ENCODE measurements at regions not wholly inside any gene's neighbourhood (a gene's known extent, or its start where the extent isn't known, plus 50 kb on each side); places are given as distances from the start of the nearest gene placed in this dataset.
A peak's percentile ranks its signal among the peaks of the same experiment; 100 is the strongest.

- DNase-seq (ENCODE audit: low spot score), result no peak
- H3K27me3 Mint-ChIP-seq (ENCODE audit: unreplicated experiment), result peaks cover 1% of the 10 kb centered on the region
- peak overlapping the region; percentile 39 for H3K4me3 Mint-ChIP-seq (ENCODE audit: unreplicated experiment)
- H3K4me1 Mint-ChIP-seq (ENCODE audit: unreplicated experiment), result peaks cover 65% of the 10 kb centered on the region
- no peaks in the 10 kb centered on the region for H3K9me3 Mint-ChIP-seq (ENCODE audit: unreplicated experiment)
- no peaks in the 10 kb centered on the region for H3K36me3 Mint-ChIP-seq (ENCODE audit: low read depth, unreplicated experiment)
- peak overlapping the region; percentile 99 for H3K27ac Mint-ChIP-seq (ENCODE audit: unreplicated experiment)
- no peak for TF ChIP-seq CTCF (IDR thresholded peaks at IDR 0.05; ENCODE audit: unreplicated experiment)
Measured at GRCh38 chr11:88402192-88402715, 64.7 kb upstream of the CTSC start.

DNA sequence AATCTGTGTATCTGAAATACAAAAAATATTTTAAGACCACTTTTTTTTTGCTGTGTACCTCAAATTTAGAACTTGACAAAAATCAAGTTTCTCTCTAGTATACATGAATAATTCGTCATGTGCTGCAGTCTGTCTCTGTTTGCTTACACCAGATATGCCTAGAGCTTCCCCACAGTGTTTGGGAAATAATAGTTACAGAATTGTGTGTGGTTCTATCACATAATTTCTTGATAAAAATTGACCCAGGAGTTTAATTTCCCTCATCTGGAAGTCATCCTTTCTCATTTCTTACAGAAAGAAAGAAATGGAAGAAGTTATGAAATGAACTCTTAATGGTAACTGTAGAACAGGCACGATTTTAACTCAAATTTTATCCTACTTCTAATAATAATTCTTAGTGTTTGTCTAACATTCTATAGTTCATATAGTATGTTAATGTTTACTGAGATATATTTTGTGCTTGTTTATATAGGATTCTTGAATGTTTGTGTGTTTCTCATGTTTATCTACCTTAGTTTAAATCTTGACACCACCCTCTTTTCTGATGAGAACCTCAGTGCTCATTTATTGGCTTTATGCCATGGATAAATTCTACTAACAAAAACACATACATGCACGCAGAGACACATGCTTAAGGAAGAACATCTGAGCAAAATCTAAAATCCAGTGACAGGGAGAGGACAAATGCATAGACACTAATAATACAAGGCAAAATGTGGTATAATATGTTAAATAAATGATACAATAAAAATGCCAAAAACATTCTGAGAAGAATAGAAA lies 61.4 kb upstream of the CTSC start:
- DNase-seq (ENCODE audit: low spot score), result no peak

DNA sequence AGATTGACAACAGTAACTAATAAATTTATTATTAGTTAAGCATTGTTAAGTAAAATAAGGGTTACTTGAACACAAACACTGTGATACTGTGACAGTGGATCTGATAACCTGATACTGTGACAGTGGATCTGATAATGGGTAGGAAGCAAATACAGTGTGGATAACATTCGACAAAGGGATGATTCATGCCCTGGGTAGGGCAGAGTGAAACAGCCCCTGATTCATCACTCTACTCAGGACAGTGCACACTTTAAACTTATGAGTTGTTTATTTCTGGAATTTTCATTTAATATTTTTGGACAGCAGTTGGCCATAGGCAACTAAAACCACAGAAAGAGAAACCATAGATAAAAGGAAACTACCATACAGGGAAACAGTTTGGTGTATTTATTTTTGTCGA lies 60.8 kb upstream of the CTSC start:
- DNase-seq (ENCODE audit: low spot score), result no peak
- H3K36me3 Mint-ChIP-seq (ENCODE audit: low read depth, unreplicated experiment), result no peaks in the 10 kb centered on the region
- no peak overlapping the region for H3K27ac Mint-ChIP-seq (ENCODE audit: unreplicated experiment)
- TF ChIP-seq CTCF (IDR thresholded peaks at IDR 0.05; ENCODE audit: unreplicated experiment), result no peak
- no peak overlapping the region for H3K4me3 Mint-ChIP-seq (ENCODE audit: unreplicated experiment)
- H3K27me3 Mint-ChIP-seq (ENCODE audit: unreplicated experiment), result peaks cover 1% of the 10 kb centered on the region
- H3K9me3 Mint-ChIP-seq (ENCODE audit: unreplicated experiment), result no peaks in the 10 kb centered on the region
- H3K4me1 Mint-ChIP-seq (ENCODE audit: unreplicated experiment), result peaks cover 39% of the 10 kb centered on the region

More for the DNA sequence above, 61.4 kb upstream of the CTSC start:
- H3K27me3 Mint-ChIP-seq (ENCODE audit: unreplicated experiment), result peaks cover 1% of the 10 kb centered on the region
- peaks cover 45% of the 10 kb centered on the region for H3K4me1 Mint-ChIP-seq (ENCODE audit: unreplicated experiment)
- TF ChIP-seq CTCF (IDR thresholded peaks at IDR 0.05; ENCODE audit: unreplicated experiment), result no peak
- no peak overlapping the region for H3K27ac Mint-ChIP-seq (ENCODE audit: unreplicated experiment)
- no peaks in the 10 kb centered on the region for H3K36me3 Mint-ChIP-seq (ENCODE audit: low read depth, unreplicated experiment)
- no peaks in the 10 kb centered on the region for H3K9me3 Mint-ChIP-seq (ENCODE audit: unreplicated experiment)
- no peak overlapping the region for H3K4me3 Mint-ChIP-seq (ENCODE audit: unreplicated experiment)

GRCh38 chr11:88390254-88390653 lies 52.7 kb upstream of the CTSC start:
- no peak for TF ChIP-seq CTCF (IDR thresholded peaks at IDR 0.05; ENCODE audit: unreplicated experiment)
- no peak overlapping the region for H3K27ac Mint-ChIP-seq (ENCODE audit: unreplicated experiment)
- peaks cover 14% of the 10 kb centered on the region for H3K36me3 Mint-ChIP-seq (ENCODE audit: low read depth, unreplicated experiment)
- H3K4me3 Mint-ChIP-seq (ENCODE audit: unreplicated experiment), result no peak overlapping the region
- H3K9me3 Mint-ChIP-seq (ENCODE audit: unreplicated experiment), result no peaks in the 10 kb centered on the region
- peaks cover 6% of the 10 kb centered on the region for H3K4me1 Mint-ChIP-seq (ENCODE audit: unreplicated experiment)
- peaks cover 2% of the 10 kb centered on the region for H3K27me3 Mint-ChIP-seq (ENCODE audit: unreplicated experiment)
- no peak for DNase-seq (ENCODE audit: low spot score)

DNA sequence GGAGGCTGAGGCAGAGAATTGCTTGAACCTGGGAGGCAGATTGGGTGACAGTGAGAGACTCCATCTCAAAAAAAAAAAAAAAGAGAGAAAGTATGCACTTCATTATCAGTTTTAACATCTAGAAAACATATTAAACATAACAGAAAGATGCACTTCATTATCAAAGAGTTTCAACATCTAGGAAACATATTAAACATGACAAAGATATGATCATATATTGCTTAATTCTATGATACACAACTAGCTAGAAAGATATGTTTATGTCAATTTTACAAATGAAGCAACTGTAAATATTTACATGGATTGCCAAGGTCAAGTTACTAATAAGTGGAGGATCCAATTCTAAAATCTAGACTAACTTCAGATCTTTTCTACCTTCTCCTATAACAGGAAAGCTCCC lies 50.4 kb upstream of the CTSC start:
- H3K27ac Mint-ChIP-seq (ENCODE audit: unreplicated experiment), result no peak overlapping the region

More for the DNA sequence above, 50.4 kb upstream of the CTSC start:
- no peak for TF ChIP-seq CTCF (IDR thresholded peaks at IDR 0.05; ENCODE audit: unreplicated experiment)
- Mint-ChIP-seq H3K36me3 (ENCODE audit: low read depth, unreplicated experiment) (peaks cover 14% of the 10 kb centered on the region), H3K4me3 (ENCODE audit: unreplicated experiment) (no peak overlapping the region), H3K27me3 (ENCODE audit: unreplicated experiment) (peaks cover 2% of the 10 kb centered on the region), H3K4me1 (ENCODE audit: unreplicated experiment) (peaks cover 6% of the 10 kb centered on the region), H3K9me3 (ENCODE audit: unreplicated experiment) (no peaks in the 10 kb centered on the region)
- DNase-seq (ENCODE audit: low spot score), result no peak
